Lower lobe of right lung (tissue), 2 donors: ENCODE measurements at regions not wholly inside any gene's neighbourhood (a gene's known extent, or its start where the extent isn't known, plus 50 kb on each side); places are given as distances from the start of the nearest gene placed in this dataset.
"Not testable (repeated sequence)": the region's sequence is repeated elsewhere in the genome, so short reads cannot be mapped to it uniquely, and the experiment has no call there.

Experiments
- ATAC-seq, 2 donors: fragments of 200-7000 bp; cut with Tn5 transposase; one replicate each; pipeline ENCODE4 v1.9.1; 2020 to 2022; ENCODE audit warnings: mild to moderate bottlenecking in 2 of 2, moderate library complexity in 2 of 2
- DNase-seq: peaks from one replicate; pipeline ENCODE4 v3.0.0-alpha.2; 2020
- H3K27ac ChIP-seq: fragments of 200-600 bp; one replicate; pipeline ENCODE4 v1.8.0; 2022
- H3K27me3 ChIP-seq: fragments of 200-600 bp; one replicate; pipeline ENCODE4 v1.8.0; 2022; ENCODE audit warnings: low read depth
- H3K36me3 ChIP-seq: fragments of 200-600 bp; one replicate; pipeline ENCODE4 v1.8.0; 2022; ENCODE audit warnings: mild to moderate bottlenecking
- H3K4me1 ChIP-seq: fragments of 200-600 bp; one replicate; pipeline ENCODE4 v1.8.0; 2022
- H3K4me3 ChIP-seq: fragments of 200-600 bp; one replicate; pipeline ENCODE4 v1.8.0; 2022; ENCODE audit warnings: mild to moderate bottlenecking
- H3K9me3 ChIP-seq: fragments of 200-600 bp; one replicate; pipeline ENCODE4 v1.8.0; 2022
- intact Hi-C: fragments of 100-400 bp; cut with DNase I; formaldehyde crosslinking; loops from one replicate; pipeline ENCODE4 v1.11.0; 2022
- TF ChIP-seq, protein P1 (sequence below): fragments of 200-600 bp; IDR thresholded peaks from one replicate; pipeline ENCODE4 v1.8.0; 2022; ENCODE audit warnings: antibody characterized with exemption, mild to moderate bottlenecking
- donor health status: DM: no; HTN: yes; CAD: no; lungs with severe emphysema.

GRCh38 chr4:177494791-177495190, 52.6 kb upstream of the AGA start:
- Histone ChIP-seq H3K9me3 (no peaks in the 10 kb centered on the region), H3K27me3 (no peaks in the 10 kb centered on the region), H3K36me3 (no peaks in the 10 kb centered on the region), H3K4me3 (no peak overlapping the region), H3K4me1 (no peaks in the 10 kb centered on the region), H3K27ac (no peak overlapping the region)
- intact Hi-C loops: no loop called here
- DNase-seq (no peak), ATAC-seq (no peak)
- TF ChIP-seq, protein P1, sequence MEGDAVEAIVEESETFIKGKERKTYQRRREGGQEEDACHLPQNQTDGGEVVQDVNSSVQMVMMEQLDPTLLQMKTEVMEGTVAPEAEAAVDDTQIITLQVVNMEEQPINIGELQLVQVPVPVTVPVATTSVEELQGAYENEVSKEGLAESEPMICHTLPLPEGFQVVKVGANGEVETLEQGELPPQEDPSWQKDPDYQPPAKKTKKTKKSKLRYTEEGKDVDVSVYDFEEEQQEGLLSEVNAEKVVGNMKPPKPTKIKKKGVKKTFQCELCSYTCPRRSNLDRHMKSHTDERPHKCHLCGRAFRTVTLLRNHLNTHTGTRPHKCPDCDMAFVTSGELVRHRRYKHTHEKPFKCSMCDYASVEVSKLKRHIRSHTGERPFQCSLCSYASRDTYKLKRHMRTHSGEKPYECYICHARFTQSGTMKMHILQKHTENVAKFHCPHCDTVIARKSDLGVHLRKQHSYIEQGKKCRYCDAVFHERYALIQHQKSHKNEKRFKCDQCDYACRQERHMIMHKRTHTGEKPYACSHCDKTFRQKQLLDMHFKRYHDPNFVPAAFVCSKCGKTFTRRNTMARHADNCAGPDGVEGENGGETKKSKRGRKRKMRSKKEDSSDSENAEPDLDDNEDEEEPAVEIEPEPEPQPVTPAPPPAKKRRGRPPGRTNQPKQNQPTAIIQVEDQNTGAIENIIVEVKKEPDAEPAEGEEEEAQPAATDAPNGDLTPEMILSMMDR: no peak

- intact Hi-C loops, ATAC-seq, H3K9me3 ChIP-seq, H3K27me3 ChIP-seq, H3K27ac ChIP-seq, H3K36me3 ChIP-seq, DNase-seq, H3K4me3 ChIP-seq, H3K4me1 ChIP-seq: not testable (repeated sequence)
These were observed 53.4 kb upstream of the AGA start for GRCh38 chr4:177495626-177496025.

DNA sequence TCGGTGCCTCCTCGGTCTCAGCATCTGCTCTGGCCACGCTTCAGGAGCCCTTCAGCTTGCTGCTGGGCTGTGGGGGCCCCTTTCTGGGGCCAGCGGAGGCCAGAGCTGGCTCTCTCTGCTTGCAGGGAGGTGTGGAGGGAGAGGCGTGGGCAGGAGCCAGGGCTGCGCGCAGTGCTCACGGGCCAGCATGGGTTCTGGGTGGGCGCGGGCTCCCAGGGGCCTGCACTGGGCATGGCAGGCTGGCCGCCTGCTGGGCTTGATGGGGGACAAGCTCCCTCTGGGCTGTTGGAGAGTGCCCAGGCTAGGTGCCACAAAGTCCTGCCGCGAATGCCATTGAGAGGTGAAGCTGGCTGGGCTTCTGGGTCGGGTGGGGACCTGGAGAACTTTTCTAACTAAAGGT, 57.3 kb upstream of the AGA start:
- no peaks in the 10 kb centered on the region for H3K9me3 ChIP-seq
- TF ChIP-seq, protein P1: no peak
- intact Hi-C loops: no loop called here
- no peak overlapping the region for H3K27ac ChIP-seq
- no peak for DNase-seq
- no peaks in the 10 kb centered on the region for H3K4me1 ChIP-seq
- no peaks in the 10 kb centered on the region for H3K27me3 ChIP-seq
- ATAC-seq: no peak
- H3K4me3 ChIP-seq: no peak overlapping the region
- H3K36me3 ChIP-seq: no peaks in the 10 kb centered on the region

- Histone ChIP-seq H3K36me3 (no peaks in the 10 kb centered on the region), H3K4me3 (no peak overlapping the region), H3K27ac (no peak overlapping the region), H3K27me3 (no peaks in the 10 kb centered on the region), H3K9me3 (no peaks in the 10 kb centered on the region), H3K4me1 (no peaks in the 10 kb centered on the region)
- ATAC-seq (no peak), DNase-seq (no peak)
- intact Hi-C loops: no loop called here
- TF ChIP-seq, protein P1: no peak
These were observed 63.0 kb upstream of the AGA start for GRCh38 chr4:177505171-177505615.

DNA sequence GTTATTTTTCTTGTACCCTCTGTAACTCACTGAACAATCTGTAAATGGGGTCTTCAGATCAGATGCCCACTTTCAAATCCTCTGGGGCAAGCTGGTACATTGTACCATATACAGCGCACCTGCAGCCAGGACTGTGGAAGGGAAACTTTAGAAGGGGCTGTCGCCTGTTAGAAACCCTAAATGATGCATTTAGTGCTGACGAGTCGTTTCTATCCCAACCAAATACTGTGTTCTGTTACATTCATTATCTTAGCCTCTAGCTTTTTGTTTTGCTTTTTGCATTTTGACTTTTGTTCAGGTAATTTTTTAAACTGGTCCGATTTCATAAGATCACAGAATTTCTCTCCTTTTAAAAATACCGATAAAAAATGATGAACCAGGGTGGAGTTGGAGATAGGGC, 66.4 kb upstream of the AGA start:
- Histone ChIP-seq H3K4me1 (no peaks in the 10 kb centered on the region), H3K9me3 (no peaks in the 10 kb centered on the region), H3K4me3 (no peak overlapping the region), H3K27me3 (no peaks in the 10 kb centered on the region), H3K36me3 (no peaks in the 10 kb centered on the region), H3K27ac (no peak overlapping the region)
- TF ChIP-seq, protein P1: no peak
- DNase-seq: no peak
- no peak for ATAC-seq
- intact Hi-C loops: no loop called here

- no peak for DNase-seq
- Histone ChIP-seq H3K9me3 (no peaks in the 10 kb centered on the region), H3K27ac (no peak overlapping the region), H3K27me3 (no peaks in the 10 kb centered on the region), H3K36me3 (no peaks in the 10 kb centered on the region), H3K4me1 (no peaks in the 10 kb centered on the region), H3K4me3 (no peak overlapping the region)
- TF ChIP-seq, protein P1: no peak
- intact Hi-C loops: no loop called here
- no peak for ATAC-seq
These were observed 67.0 kb upstream of the AGA start for GRCh38 chr4:177509226-177509745.
